ENCODE measurements at regions not wholly inside any gene's neighbourhood (a gene's known extent, or its start where the extent isn't known, plus 50 kb on each side); places are given as distances from the start of the nearest gene placed in this dataset.

GRCh38 chr2:7621018-7621814 is 704.0 kb downstream of the RNF144A start:
- TF ChIP-seq CTCF (conservative IDR thresholded peaks at IDR 0.05; ENCODE audit: low read depth, low read length), result no peak
- no peak for DNase-seq (ENCODE audit: low read depth)
- no peak overlapping the region for H3K4me3 ChIP-seq (ENCODE audit: low read depth, low read length)

- H3K4me3 ChIP-seq (ENCODE audit: low read depth, low read length), result no peak overlapping the region
- TF ChIP-seq CTCF (conservative IDR thresholded peaks at IDR 0.05; ENCODE audit: low read depth, low read length), result no peak
- DNase-seq (ENCODE audit: low read depth), result no peak
Observed at GRCh38 chr2:7625392-7626138, 708.4 kb downstream of the RNF144A start.

- DNase-seq (ENCODE audit: low read depth), result no peak
- no peak for TF ChIP-seq CTCF (conservative IDR thresholded peaks at IDR 0.05; ENCODE audit: low read depth, low read length)
- no peak overlapping the region for H3K4me3 ChIP-seq (ENCODE audit: low read depth, low read length)
Observed at GRCh38 chr2:7626139-7626537, 708.9 kb downstream of the RNF144A start.

- TF ChIP-seq CTCF (conservative IDR thresholded peaks at IDR 0.05; ENCODE audit: low read depth, low read length), result no peak
- no peak for DNase-seq (ENCODE audit: low read depth)
- no peak overlapping the region for H3K4me3 ChIP-seq (ENCODE audit: low read depth, low read length)
Observed at GRCh38 chr2:7627583-7627982, 710.4 kb downstream of the RNF144A start.

DNA sequence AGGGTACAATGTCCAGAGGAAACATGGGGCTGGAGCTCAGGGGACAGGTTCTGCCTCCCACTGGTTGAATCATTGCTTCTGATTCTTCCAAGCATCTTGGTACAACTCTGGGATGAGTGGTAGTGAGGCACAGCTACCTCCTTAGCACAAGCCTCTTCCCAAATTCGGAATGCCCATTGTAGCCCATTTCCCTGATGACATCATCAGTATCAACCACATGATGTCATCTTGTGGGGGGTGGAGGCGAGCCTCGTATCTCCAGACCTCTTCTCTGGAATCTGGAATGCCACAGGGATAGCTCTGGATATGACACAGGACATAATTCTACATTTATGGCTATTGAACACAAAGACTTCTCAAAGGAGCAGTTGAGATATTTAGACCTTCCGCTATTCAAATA is 715.2 kb downstream of the RNF144A start:
- no peak overlapping the region for H3K4me3 ChIP-seq (ENCODE audit: low read depth, low read length)
- no peak for DNase-seq (ENCODE audit: low read depth)
- TF ChIP-seq CTCF (conservative IDR thresholded peaks at IDR 0.05; ENCODE audit: low read depth, low read length), result no peak

GRCh38 chr2:7633566-7634153 is 716.4 kb downstream of the RNF144A start:
- TF ChIP-seq CTCF (conservative IDR thresholded peaks at IDR 0.05; ENCODE audit: low read depth, low read length), result no peak
- no peak overlapping the region for H3K4me3 ChIP-seq (ENCODE audit: low read depth, low read length)
- DNase-seq (ENCODE audit: low read depth), result no peak

Data from epithelial cell of proximal tubule (primary cell).